ENCODE measurements at regions not wholly inside any gene's neighbourhood (a gene's known extent, or its start where the extent isn't known, plus 50 kb on each side); places are given as distances from the start of the nearest gene placed in this dataset.

GRCh38 chr7:22622116-22622785 lies 104.7 kb upstream of the IL6 start:
- Histone ChIP-seq H3K27ac (no peak overlapping the region), H3K9me3 (no peaks in the 10 kb centered on the region), H3K36me3 (no peaks in the 10 kb centered on the region), H3K4me1 (no peaks in the 10 kb centered on the region), H3K4me3 (replicated peaks in 1 of 3) (no peak overlapping the region), H3K27me3 (no peaks in the 10 kb centered on the region)
- WGBS, 2 donors: 92 to 94% methylated on average over 4 of the region's 4 CpGs
- intact Hi-C loops (cut with DNase I): no loop called here
- TF ChIP-seq, protein P1, sequence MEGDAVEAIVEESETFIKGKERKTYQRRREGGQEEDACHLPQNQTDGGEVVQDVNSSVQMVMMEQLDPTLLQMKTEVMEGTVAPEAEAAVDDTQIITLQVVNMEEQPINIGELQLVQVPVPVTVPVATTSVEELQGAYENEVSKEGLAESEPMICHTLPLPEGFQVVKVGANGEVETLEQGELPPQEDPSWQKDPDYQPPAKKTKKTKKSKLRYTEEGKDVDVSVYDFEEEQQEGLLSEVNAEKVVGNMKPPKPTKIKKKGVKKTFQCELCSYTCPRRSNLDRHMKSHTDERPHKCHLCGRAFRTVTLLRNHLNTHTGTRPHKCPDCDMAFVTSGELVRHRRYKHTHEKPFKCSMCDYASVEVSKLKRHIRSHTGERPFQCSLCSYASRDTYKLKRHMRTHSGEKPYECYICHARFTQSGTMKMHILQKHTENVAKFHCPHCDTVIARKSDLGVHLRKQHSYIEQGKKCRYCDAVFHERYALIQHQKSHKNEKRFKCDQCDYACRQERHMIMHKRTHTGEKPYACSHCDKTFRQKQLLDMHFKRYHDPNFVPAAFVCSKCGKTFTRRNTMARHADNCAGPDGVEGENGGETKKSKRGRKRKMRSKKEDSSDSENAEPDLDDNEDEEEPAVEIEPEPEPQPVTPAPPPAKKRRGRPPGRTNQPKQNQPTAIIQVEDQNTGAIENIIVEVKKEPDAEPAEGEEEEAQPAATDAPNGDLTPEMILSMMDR (IDR thresholded peaks at IDR 0.05): no peak
- no peak for TF ChIP-seq POLR2A (IDR thresholded peaks at IDR 0.05)
- DNase-seq: no peak

DNA sequence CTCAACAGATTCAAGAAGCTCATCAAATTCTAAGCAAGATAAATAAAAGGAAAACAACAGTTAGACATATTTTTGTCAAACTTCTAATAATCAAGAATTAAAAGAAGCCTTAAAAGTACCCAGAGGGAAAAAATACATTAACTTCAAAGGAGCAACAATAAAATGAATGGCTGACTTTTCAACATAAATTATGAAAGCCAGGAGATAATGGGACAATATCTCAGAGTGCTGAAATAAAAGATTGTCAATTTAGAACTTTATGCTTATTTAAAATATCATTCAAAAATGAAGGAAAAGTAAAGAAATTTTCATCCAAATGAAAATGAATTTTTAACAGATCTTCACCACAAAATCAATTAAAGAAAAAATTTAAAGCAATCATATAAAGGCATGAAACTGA lies 108.5 kb upstream of the IL6 start:
- DNase-seq: no peak
- Histone ChIP-seq H3K4me3 (replicated peaks in 1 of 3) (no peak overlapping the region), H3K9me3 (no peaks in the 10 kb centered on the region), H3K36me3 (no peaks in the 10 kb centered on the region), H3K27me3 (no peaks in the 10 kb centered on the region), H3K4me1 (no peaks in the 10 kb centered on the region), H3K27ac (no peak overlapping the region)
- TF ChIP-seq POLR2A (IDR thresholded peaks at IDR 0.05): no peak
- TF ChIP-seq, protein P1 (IDR thresholded peaks at IDR 0.05): no peak
- intact Hi-C loops (cut with DNase I): no loop called here

- 81 to 82% methylated on average over 4 of the region's 4 CpGs for WGBS, 2 donors
- Histone ChIP-seq H3K4me3 (replicated peaks in 1 of 3) (no peak overlapping the region), H3K4me1 (no peaks in the 10 kb centered on the region), H3K27me3 (no peaks in the 10 kb centered on the region), H3K9me3 (no peaks in the 10 kb centered on the region), H3K36me3 (no peaks in the 10 kb centered on the region), H3K27ac (no peak overlapping the region)
- DNase-seq: no peak
- intact Hi-C loops (cut with DNase I): no loop called here
- TF ChIP-seq POLR2A (IDR thresholded peaks at IDR 0.05): no peak
- TF ChIP-seq, protein P1 (IDR thresholded peaks at IDR 0.05): no peak
Observed at GRCh38 chr7:22617166-22617565, 109.8 kb upstream of the IL6 start.

GRCh38 chr7:22613496-22613895 lies 113.5 kb upstream of the IL6 start:
- Histone ChIP-seq H3K27me3 (no peaks in the 10 kb centered on the region), H3K4me3 (replicated peaks in 1 of 3) (no peak overlapping the region)

DNA sequence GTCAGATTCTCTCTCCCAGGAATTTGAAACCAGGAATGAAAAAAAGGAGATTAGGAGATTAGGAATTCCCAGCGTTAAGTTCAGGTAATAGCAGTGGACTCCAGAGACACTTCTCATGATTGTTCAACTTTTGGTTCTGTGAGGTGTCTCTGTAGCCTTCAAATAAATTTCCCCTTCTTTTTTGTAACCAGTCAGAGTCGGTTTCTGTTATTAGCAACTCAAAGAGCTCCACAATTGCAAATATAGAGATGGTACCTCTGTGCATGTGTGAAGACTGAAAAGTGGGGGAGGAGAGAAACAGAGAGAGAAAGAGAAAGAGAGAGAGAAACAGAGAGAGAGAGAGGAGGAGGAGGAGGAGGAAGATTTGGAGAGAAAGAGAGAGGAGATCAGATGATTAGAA lies 112.8 kb upstream of the STEAP1B start:
- no peak for TF ChIP-seq POLR2A (IDR thresholded peaks at IDR 0.05)
- TF ChIP-seq, protein P1 (IDR thresholded peaks at IDR 0.05): no peak
- no peak overlapping the region for H3K4me3 ChIP-seq (replicated peaks in 1 of 3)
- no peaks in the 10 kb centered on the region for H3K4me1 ChIP-seq
- H3K27ac ChIP-seq: no peak overlapping the region
- intact Hi-C loops (cut with DNase I): no loop called here
- H3K27me3 ChIP-seq: no peaks in the 10 kb centered on the region
- no peak for DNase-seq
- no peaks in the 10 kb centered on the region for H3K9me3 ChIP-seq
- 74 to 87% methylated on average over 2 of the region's 2 CpGs for WGBS, 2 donors
- H3K36me3 ChIP-seq: no peaks in the 10 kb centered on the region

More at GRCh38 chr7:22613496-22613895, 113.5 kb upstream of the IL6 start:
- DNase-seq: no peak
- Histone ChIP-seq H3K36me3 (no peaks in the 10 kb centered on the region), H3K27ac (no peak overlapping the region), H3K9me3 (no peaks in the 10 kb centered on the region), H3K4me1 (no peaks in the 10 kb centered on the region)
- TF ChIP-seq, protein P1 (IDR thresholded peaks at IDR 0.05): no peak
- no peak for TF ChIP-seq POLR2A (IDR thresholded peaks at IDR 0.05)
- 89 to 90% methylated on average over 2 of the region's 2 CpGs for WGBS, 2 donors
- intact Hi-C loops (cut with DNase I): no loop called here

Measured in thyroid gland (tissue), 4 donors.